ENCODE measurements at regions not wholly inside any gene's neighbourhood (a gene's known extent, or its start where the extent isn't known, plus 50 kb on each side); places are given as distances from the start of the nearest gene placed in this dataset.

DNA sequence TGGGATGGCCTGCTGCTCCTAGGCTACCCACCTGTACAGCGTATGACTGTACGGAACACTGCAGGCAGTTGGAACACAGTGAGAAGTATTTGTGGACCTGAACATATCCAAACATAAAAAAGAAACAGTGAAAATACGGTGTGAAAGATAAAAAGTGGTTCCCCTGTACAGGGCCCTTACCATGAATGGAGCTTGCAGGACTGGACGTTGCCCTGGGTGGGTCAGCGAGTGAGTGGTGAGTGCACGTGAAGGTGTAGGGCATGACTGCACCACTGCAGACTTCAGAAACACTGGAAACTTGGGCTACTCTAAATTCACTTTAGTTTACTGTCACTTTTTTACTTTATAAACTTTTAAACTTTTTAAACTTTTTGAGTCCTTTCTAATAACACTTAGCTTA is 71.2 kb upstream of the SLC6A6 start:
- no peak overlapping the region for H3K27ac Mint-ChIP-seq

DNA sequence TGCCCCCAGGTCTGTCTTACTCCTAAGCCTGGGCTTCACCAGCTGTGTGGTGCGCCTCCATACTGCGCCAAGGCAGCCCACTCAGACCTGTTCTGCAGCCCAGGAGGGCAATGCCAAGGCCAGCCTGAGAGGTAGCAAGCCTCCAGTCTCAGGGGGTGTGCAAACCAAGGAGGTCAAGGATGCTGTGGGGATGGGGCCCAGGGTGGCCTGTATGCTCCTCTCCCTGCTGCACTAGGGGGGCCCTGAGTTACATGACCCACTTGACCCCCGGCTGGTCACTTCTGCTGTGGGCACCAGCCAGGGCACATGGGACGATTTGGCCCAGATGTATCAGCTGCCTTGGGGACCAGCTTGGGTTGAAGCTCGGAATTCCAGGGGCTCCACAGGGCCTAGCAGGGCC is 70.0 kb upstream of the SLC6A6 start:
- Mint-ChIP-seq H3K36me3 (no peaks in the 10 kb centered on the region), H3K27ac (no peak overlapping the region), H3K27me3 (peaks cover 6% of the 10 kb centered on the region), H3K4me1 (peaks cover 0 to 3% (median 2%) of the 10 kb centered on the region in 3 donors), H3K4me3 (no peak overlapping the region), H3K9me3 (peaks cover 0 to 5% (median 0%) of the 10 kb centered on the region in 3 donors)

More for the DNA sequence above, 71.2 kb upstream of the SLC6A6 start:
- Mint-ChIP-seq H3K36me3 (no peaks in the 10 kb centered on the region), H3K4me1 (peaks cover 0 to under 1% (median 0%) of the 10 kb centered on the region in 3 donors), H3K9me3 (peaks cover 0 to 5% (median 0%) of the 10 kb centered on the region in 3 donors), H3K27me3 (peaks cover 5% of the 10 kb centered on the region), H3K4me3 (no peak overlapping the region)

DNA sequence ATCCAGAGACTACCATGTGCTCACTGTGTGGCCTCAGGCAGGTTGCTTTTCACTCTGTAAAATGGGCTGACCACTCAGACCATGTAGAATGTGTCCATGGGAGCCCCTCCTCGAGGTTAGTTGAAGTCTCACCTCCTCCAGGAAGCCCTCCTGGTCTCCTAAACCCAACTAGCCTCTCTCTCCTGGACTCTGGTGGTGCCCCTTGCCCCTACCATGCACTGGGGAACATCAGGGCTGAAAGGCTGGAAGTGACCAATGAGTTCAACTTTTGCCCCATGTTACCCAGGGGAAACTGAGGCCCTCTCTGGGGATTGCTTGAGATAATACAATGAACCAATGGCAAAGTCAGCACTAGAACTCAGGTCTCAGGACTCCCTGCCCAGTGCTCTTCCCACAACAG is 69.2 kb upstream of the SLC6A6 start:
- Mint-ChIP-seq H3K36me3 (no peaks in the 10 kb centered on the region), H3K27me3 (peaks cover 6% of the 10 kb centered on the region), H3K4me1 (peaks cover 0 to 3% (median 2%) of the 10 kb centered on the region in 3 donors), H3K27ac (no peak overlapping the region), H3K4me3 (no peak overlapping the region), H3K9me3 (peaks cover 0 to 5% (median 0%) of the 10 kb centered on the region in 3 donors)

DNA sequence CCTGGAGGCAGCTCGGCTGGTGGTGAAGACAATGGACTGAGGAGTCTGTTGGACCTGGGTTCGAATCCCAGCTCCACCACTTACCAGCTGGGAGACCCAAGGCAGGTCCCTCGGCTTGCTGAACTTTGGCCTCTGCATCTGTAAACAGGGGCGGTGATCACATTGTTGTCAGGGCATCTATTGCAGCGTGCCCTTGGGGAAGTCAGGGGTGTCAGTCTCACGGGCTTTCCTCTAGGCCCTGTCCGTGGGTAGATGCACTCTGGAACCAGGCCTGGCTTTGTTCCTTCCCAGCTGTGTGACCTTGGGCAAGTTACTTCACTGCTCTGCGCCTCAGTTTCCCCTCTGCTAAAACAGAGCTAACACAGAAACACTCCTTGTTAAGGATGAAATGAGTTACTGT is 68.8 kb upstream of the SLC6A6 start:
- Mint-ChIP-seq H3K27ac (no peak overlapping the region), H3K4me1 (peaks cover 0 to 3% (median 2%) of the 10 kb centered on the region in 3 donors), H3K27me3 (peaks cover 4% of the 10 kb centered on the region), H3K4me3 (no peak overlapping the region), H3K36me3 (peaks cover 1% of the 10 kb centered on the region), H3K9me3 (peaks cover 0 to under 1% (median 0%) of the 10 kb centered on the region in 3 donors)

DNA sequence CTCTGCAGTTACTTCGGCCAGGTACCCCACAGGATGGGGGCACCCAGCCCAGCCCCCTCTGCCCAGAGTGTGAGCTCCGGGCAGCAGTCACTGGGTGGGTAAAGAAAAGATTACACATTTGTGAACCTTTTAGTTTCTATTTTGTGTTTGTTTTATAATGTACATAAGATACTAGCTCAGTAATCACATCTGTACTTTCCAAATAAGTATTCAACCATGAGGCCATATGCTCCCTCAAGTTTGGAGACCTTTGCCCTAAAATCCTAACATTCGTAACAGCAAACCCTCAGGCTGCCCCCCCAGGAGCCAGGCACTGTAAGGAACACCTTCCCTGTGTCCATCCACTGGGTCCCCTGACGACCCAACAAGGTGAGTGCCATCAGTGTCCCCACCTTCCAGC is 68.3 kb upstream of the SLC6A6 start:
- H3K9me3 Mint-ChIP-seq = no peaks in the 10 kb centered on the region
- H3K27me3 Mint-ChIP-seq = peaks cover 4% of the 10 kb centered on the region
- peaks cover 0 to 3% (median 2%) of the 10 kb centered on the region in 3 donors for H3K4me1 Mint-ChIP-seq
- no peak overlapping the region for H3K4me3 Mint-ChIP-seq
- H3K27ac Mint-ChIP-seq = no peak overlapping the region
- H3K36me3 Mint-ChIP-seq = peaks cover 1% of the 10 kb centered on the region

DNA sequence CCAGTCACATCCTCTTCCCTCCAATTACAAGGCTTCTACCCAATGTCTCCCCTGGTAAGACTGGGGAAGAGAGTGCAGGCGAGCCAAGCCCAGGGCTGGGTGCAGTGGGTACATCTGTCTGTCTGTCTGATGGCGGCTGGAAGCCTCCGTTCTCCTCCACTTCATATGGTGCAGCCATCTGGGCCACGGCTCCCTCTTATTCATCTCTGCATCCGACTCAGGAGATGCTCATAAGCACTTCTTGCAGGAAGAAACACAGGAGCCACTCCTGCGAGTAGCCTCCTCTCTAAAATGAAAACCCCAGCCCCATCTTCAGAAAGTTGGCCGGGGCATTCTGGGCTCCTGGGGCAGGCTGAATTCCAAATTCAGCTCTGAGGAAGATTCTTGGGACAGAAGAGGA is 67.5 kb upstream of the SLC6A6 start:
- Mint-ChIP-seq H3K4me3 (no peak overlapping the region), H3K27ac (peak overlapping the region in 1 of 3 donors; percentile 54), H3K27me3 (peaks cover 4% of the 10 kb centered on the region), H3K9me3 (no peaks in the 10 kb centered on the region), H3K36me3 (peaks cover 1% of the 10 kb centered on the region), H3K4me1 (peaks cover 0 to 3% (median 2%) of the 10 kb centered on the region in 3 donors)

DNA sequence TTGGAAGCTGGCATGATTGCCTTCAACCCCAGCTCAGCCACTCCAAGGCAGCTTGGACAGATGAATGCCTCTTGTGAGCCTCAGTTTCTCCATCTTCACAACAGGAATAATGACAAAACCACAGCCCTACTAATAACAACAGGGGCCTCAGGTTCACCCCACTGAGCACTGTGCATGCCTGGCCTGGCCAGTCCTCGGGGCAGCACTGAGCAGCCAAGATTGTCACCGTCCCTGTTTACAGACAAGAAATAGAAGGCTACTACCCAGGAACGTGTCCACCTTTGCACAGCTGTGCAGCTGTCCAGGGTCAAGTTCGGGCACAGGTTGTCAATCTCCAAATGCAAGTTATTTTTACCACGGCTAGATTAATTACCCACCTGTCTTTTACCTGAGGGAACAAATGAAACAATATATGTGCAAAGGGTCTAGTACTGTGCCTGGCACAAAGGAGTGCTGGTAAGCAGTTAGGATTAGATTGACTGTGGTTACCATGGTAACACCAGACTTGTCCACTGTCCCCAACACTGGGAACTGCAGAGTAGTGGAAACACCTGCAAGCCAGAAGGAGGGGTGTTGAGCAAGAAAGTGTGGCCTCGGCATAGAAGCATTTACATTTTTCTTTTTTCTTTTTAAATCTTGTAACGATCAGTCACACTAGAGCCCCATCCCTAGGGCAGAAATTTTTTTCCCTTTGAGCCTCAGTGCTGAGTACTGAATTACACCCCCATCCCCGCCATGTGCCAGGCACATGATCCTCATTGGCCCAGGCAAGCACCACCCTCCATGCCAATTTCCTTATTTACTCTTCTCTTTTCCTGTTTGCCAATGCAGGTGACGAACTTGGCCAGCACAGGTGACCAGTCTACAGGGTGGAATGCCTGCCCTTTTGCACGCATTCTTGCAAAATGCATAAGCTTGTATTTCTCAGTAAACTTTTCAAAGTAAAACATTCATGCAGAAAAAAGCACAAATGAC is 66.3 kb upstream of the SLC6A6 start:
- H3K4me3 Mint-ChIP-seq = no peak overlapping the region
- H3K9me3 Mint-ChIP-seq = no peaks in the 10 kb centered on the region
- H3K27me3 Mint-ChIP-seq = peaks cover 4% of the 10 kb centered on the region
- peaks cover 1% of the 10 kb centered on the region for H3K36me3 Mint-ChIP-seq
- no peak overlapping the region for H3K27ac Mint-ChIP-seq
- H3K4me1 Mint-ChIP-seq = peaks cover 0 to 3% (median 2%) of the 10 kb centered on the region in 3 donors

DNA sequence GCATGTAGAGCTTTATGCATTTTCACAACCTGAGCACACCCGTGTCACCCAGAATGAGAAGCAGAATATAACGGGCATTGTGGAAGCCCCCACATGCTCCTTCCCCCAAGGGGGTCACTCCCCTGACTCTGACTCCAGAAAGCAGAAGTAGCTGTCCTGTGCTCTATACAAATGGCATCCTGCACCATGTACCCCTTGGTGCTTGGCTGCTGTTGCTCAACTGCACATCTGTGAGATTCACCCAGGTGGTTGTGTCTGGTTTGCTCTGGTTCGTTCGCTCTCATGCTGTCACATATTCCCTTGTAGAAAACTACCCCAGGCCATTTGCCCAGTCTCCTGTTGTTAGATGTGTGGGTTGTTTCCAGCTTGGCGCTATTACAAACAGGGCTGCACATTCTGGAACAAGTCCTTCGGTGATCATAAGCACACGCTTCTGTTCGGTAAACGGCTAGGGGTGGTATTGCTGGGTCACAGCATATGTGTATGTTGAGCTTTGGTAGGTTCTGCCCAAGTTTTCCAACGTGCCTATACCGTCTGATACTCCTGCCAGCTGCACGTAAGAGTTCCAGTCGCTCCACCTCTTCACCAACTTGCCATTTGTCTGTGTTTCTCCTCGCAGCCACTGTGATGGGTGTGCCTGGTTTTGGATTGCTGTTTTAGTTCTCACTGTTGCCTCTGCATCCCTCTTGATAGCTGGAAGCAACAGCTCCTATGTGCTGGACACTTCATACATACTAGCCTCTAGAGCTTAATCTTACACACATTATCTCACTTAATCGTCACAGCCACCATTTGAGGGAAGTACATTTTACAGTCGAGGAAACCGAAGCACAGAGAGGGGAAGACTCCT is 65.4 kb upstream of the SLC6A6 start:
- peaks cover 1% of the 10 kb centered on the region for H3K36me3 Mint-ChIP-seq
- H3K4me1 Mint-ChIP-seq = peaks cover 0 to 3% (median 2%) of the 10 kb centered on the region in 3 donors
- no peak overlapping the region for H3K4me3 Mint-ChIP-seq
- H3K27ac Mint-ChIP-seq = no peak overlapping the region
- H3K27me3 Mint-ChIP-seq = peaks cover 4% of the 10 kb centered on the region
- H3K9me3 Mint-ChIP-seq = no peaks in the 10 kb centered on the region

DNA sequence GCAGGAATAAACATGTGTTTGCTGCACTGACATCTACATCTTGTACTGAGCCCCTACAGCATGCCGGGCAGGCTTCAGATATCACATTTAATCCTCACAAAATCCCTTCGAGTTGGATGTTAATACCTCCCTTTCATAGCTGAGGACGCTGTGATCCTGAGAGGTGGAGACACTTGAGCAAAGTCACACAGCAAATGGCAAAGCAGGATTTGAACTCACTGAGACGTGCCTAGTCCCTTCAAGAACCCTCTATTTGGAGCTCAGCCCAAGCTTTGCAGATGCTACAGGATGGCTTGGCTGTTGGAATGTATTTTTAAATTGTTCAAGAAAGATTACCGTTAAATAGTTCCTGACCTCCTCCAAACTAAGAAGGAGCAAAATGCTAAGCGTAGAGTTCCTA is 64.6 kb upstream of the SLC6A6 start:
- Mint-ChIP-seq H3K4me1 (peaks cover 0 to 3% (median 2%) of the 10 kb centered on the region in 3 donors), H3K36me3 (peaks cover 1% of the 10 kb centered on the region), H3K27me3 (peaks cover 4% of the 10 kb centered on the region), H3K27ac (no peak overlapping the region), H3K9me3 (no peaks in the 10 kb centered on the region), H3K4me3 (no peak overlapping the region)

DNA sequence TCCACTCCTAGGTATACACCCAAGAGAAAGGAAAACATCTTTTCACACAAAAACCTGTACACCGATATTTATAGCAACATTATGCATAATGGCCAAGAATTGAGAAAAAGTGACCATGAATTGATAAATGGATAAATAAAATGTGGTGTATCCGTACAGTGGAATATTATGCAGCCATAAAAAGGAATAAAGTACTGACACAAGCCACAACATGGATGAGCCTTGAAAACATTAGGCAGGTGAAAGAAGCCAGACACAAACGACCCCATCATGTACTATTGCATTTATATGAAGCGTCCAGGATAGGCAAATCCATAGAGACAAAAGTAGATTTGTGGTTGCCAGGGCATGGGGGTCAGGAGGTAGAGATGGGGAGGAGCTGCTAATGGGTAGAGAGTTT is 64.2 kb upstream of the SLC6A6 start:
- H3K4me3 Mint-ChIP-seq = no peak overlapping the region
- peaks cover 4% of the 10 kb centered on the region for H3K27me3 Mint-ChIP-seq
- H3K27ac Mint-ChIP-seq = no peak overlapping the region
- H3K4me1 Mint-ChIP-seq = peaks cover 0 to 3% (median 2%) of the 10 kb centered on the region in 3 donors
- H3K36me3 Mint-ChIP-seq = peaks cover 1% of the 10 kb centered on the region
- H3K9me3 Mint-ChIP-seq = no peaks in the 10 kb centered on the region

DNA sequence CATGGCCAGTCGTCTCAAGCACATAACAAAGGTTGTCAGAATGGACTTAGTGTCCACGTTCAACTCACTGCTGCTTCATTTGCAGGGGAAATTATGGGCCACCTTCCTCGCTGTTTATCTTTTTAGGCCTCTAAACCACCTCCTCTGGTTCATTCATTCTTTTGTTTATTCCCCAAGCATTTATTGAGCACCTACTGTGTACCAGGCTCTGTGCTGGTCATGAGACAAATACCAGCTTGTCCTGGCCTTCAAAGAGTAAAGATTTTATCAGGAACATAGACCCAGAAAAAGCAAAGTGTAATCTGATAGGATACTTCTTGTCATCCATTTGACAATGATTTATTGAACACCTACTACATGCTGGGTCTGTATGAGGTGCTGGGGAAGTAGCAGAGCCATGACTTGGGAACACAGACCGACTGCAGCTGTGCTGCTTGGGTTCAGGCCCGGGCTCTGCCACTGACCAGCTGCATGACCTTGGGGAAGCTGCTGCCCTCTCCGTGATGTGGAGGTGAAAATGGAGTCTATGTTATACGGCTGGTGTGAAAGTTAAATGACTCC is 63.4 kb upstream of the SLC6A6 start:
- Mint-ChIP-seq H3K9me3 (no peaks in the 10 kb centered on the region), H3K27me3 (peaks cover 4% of the 10 kb centered on the region), H3K36me3 (peaks cover 1% of the 10 kb centered on the region), H3K27ac (no peak overlapping the region), H3K4me1 (peaks cover 0 to 5% (median 2%) of the 10 kb centered on the region in 3 donors), H3K4me3 (no peak overlapping the region)

DNA sequence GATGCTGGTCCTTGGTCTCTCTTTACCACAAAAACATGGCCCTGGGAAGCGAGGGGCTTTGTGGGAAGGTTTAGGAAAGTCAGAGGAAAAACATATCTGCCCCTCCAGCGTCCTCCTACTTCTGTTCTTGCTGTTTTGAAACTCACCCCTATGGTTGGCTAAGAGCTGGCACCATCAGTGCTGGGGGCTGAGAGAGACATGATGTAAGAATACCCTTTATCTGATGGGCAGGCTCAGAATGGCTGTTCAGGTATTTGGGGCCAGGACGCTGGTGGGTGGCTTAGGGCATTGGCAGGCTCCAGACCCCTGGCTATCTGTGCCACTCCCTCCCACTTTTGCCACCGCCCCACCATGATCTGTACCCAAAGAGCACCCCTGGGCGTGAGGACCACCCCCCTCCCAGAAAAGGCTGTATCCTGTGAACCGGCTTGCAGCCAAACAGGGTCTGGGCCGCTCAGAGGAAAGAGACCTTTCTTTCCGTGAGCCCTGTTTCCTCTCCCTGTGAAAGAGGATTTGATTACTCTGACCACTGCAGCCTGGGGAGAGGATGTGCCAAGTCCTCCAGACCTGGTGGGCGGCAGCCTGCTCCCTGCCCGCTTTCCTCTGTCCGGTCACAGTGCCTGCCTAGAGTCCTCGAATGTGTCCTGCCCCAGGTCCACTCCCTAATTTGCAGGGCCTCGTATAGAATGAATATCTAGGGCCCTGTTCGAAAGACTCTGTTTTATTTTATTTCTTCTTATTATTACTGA is 61.3 kb upstream of the SLC6A6 start:
- no peak overlapping the region for H3K4me3 Mint-ChIP-seq
- H3K36me3 Mint-ChIP-seq = peaks cover 1% of the 10 kb centered on the region
- H3K9me3 Mint-ChIP-seq = no peaks in the 10 kb centered on the region
- peaks cover 6% of the 10 kb centered on the region for H3K27me3 Mint-ChIP-seq
- peaks cover 0 to 7% (median 2%) of the 10 kb centered on the region in 3 donors for H3K4me1 Mint-ChIP-seq
- no peak overlapping the region for H3K27ac Mint-ChIP-seq

DNA sequence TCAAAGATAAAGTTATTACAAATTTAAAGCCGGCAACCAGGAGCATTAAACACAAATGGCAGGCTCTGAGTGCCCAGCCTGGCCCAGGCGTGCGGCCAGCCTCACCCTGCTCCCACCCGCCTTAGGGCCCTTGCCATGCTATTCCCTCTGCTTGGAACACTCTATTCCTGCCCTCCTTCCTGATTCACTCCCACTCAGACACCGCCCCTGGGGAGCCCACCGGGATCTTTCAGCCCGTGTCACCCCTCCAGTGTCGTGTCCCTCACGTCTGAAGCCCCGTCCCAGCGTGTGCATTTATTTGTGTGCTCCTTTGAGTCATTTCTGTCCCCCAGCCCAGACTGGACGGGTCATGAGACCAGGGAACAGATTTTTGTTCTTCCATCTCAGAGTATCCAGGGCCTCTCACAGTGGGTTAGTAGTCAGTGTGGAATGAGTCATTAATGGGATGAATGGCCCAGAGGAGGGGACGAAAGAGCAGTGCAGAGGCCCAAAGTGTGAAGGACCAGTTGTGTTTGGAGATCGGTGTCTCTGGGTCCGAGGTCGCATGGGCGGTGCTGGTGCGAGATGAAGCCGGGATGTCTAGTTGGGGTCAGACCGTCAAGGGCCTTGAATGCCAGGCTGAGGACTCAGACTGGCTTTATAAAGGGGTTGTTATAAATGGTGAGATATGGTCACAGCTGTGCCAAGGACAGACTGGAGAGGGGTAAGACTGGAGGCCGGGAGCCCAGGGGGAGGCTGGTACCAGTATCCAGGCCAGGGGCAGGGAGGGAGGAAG is 58.9 kb upstream of the SLC6A6 start:
- no peaks in the 10 kb centered on the region for H3K9me3 Mint-ChIP-seq
- no peak overlapping the region for H3K27ac Mint-ChIP-seq
- H3K36me3 Mint-ChIP-seq = no peaks in the 10 kb centered on the region
- no peak overlapping the region for H3K4me3 Mint-ChIP-seq
- H3K4me1 Mint-ChIP-seq = peaks cover 0 to 5% (median 0%) of the 10 kb centered on the region in 3 donors
- peaks cover 4% of the 10 kb centered on the region for H3K27me3 Mint-ChIP-seq

DNA sequence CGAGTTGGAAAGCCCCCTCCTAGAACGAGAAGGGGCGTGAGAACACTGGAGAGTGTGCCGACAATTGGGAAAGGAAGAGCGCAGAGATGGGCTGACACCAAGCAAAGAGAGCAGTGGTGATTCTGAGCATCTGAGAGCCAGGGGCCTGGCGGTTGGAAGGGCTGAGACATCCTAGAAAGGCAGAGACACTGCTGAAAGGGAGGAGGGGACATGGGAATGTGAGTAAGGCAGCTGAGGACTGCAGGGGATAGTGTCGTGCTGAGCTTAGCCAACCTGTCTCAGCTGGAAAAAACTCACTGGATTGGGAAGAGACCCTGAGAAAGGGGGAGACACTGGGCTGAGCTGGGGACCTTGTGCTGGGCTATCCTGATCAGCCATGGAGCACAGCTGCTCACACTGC is 58.1 kb upstream of the SLC6A6 start:
- Mint-ChIP-seq H3K27ac (no peak overlapping the region), H3K4me1 (peaks cover 0 to 5% (median 0%) of the 10 kb centered on the region in 3 donors), H3K36me3 (no peaks in the 10 kb centered on the region), H3K4me3 (no peak overlapping the region), H3K9me3 (no peaks in the 10 kb centered on the region), H3K27me3 (peaks cover 4% of the 10 kb centered on the region)
